WI38 (cell line): ENCODE measurements at regions not wholly inside any gene's neighbourhood (a gene's known extent, or its start where the extent isn't known, plus 50 kb on each side); places are given as distances from the start of the nearest gene placed in this dataset.

Experiments used
- H3K4me3 ChIP-seq: 2 replicates; pipeline ENCODE4 v1.5.1; 2011; ENCODE audit warnings: low read depth, mild to moderate bottlenecking, control low read depth, low read length
- CTCF ChIP-seq: IDR thresholded peaks from 2 replicates; pipeline ENCODE4 v1.5.1; 2012; ENCODE audit warnings: low read depth, mild to moderate bottlenecking, control low read depth, low read length

GRCh38 chr12:114741940-114742339 lies 58.0 kb upstream of the TBX3 start:
- no peak overlapping the region for H3K4me3 ChIP-seq
- no peak for TF ChIP-seq CTCF

DNA sequence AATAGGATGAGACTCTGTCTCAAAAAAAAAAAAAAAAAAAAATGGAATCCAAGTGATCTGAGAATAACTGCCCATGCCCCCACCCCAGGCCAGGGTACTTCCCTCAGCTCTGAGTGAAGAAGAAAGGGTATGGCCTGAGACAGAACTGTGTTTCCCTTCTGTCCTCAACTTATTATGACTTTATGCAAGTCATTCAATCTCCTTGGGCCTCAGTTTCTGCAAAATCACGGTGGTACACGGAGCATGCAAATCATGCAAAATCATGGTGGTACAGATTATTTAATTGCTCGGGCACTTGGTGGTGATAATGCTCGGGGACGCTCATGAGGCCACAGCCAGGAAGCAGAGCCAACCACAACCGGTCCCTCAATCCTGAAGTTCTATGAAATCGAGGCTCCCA lies 56.5 kb upstream of the TBX3 start:
- no peak overlapping the region for H3K4me3 ChIP-seq
- TF ChIP-seq CTCF = no peak

DNA sequence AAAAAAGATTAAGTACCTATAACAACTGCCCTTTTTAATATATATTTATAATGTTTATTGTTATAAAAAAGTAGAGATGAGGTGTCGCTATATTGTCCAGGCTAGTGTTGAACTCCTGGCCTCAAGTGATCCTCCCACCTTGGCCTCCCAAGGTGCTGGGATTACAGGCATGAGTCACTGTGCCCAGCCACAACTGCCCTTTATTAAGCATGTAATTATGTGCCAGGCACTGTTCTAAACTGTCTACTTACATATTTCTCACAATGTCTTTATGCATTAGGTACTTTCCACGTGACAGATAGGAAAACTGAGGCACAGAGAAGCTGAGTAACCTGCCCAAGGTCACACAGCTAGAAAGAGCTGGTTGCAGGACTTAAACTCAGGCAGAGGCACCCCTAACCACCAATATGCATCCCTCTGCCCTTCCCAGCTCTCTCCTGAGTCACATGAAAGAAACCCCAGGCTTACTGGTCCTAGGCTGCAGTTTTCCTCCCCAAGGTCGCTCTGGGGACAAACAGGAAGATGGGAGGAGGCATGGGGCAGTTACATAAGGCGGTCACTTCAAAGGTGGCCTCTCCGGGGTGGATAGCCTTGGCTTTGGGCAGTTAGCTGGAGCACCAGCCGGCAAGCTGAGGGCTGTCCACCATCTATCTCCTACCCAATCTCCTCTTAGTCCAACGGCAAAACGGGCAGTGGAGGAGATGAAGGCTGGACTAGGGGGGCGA lies 54.6 kb upstream of the TBX3 start:
- no peak for TF ChIP-seq CTCF
- H3K4me3 ChIP-seq = no peak overlapping the region

DNA sequence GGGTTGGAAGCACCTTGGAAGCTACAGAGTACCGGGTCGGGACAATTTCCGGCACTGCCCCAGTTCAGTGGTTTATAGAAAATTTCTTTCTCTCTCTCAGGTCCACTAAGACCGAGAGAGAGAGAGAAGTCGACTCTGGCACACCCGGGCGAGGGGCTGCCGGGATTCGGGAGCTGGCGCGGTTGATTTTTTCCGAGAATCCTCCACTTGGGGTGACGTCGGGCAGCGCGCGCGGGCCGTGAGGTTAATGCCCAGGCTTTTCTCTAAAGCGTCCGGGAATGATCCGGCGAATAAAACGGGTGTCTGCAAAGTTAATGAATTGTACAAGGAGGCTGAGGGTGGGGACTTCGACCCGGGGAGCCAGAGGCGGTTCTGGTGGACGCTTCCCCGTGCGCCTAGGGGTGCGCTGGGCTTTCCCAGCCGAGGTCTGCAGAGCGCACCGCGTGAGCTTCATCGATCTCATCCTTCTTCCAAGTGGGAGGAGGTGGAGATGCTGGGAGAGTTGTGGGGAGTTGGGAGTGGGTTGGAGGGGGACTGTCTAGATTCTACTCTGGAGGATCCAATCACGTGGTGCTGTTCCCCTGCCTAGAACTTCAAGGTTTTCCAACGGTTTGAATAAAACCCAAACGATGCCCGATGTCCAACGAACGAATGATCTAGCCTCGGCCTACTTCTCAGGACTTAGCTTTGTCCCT lies 51.9 kb upstream of the TBX3 start:
- no peak overlapping the region for H3K4me3 ChIP-seq
- TF ChIP-seq CTCF = no peak

- no peak for TF ChIP-seq CTCF
- no peak overlapping the region for H3K4me3 ChIP-seq
Measured at GRCh38 chr12:114735011-114735410, 51.0 kb upstream of the TBX3 start.

DNA sequence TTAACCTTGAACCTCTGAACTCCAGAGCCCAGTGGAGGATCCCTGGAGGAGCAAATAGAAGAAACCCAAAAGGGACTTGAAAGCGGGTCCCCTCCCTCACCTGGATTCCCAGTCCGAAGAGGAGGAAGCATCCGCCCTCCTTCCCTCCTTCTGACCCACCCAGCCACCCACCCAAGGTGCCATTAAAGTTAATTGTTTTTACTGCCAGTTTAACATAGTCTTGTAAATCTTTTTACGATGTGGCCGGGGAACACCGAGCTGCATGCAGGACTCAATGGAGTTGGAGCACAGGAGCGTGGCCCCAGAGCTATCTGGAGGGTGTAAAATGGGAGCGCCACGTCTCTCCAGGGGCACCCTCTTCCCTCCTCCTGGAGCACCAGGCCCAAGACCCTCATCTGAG lies 49.9 kb upstream of the TBX3 start:
- no peak for TF ChIP-seq CTCF
- no peak overlapping the region for H3K4me3 ChIP-seq
